H9 (cell line): ENCODE measurements at regions not wholly inside any gene's neighbourhood (a gene's known extent, or its start where the extent isn't known, plus 50 kb on each side); places are given as distances from the start of the nearest gene placed in this dataset.

Source experiments
- DNase-seq: peaks from one replicate; pipeline ENCODE4 v3.0.0-alpha.2; 2017
- H2AFZ ChIP-seq: one replicate; pipeline ENCODE4 v1.6.1; 2013; ENCODE audit warnings: mild to moderate bottlenecking, low read length, control low read depth, moderate library complexity
- H2AK5ac ChIP-seq: 2 replicates; pipeline ENCODE4 v1.6.1; 2013; ENCODE audit warnings: low read length, control low read depth, mixed read lengths; ENCODE audit not compliant: insufficient read length
- H2BK120ac ChIP-seq: one replicate; pipeline ENCODE4 v1.6.1; 2013; ENCODE audit warnings: low read depth, mild to moderate bottlenecking, low read length, control low read depth, inconsistent platforms; ENCODE audit not compliant: poor library complexity, severe bottlenecking
- H2BK12ac ChIP-seq: 2 replicates; pipeline ENCODE4 v1.6.1; 2013; ENCODE audit warnings: low read length, control low read depth, mixed read lengths, low read depth; ENCODE audit not compliant: insufficient read length
- H2BK15ac ChIP-seq: 2 replicates; pipeline ENCODE4 v1.6.1; 2013; ENCODE audit warnings: low read depth, low read length, control low read depth
- H2BK20ac ChIP-seq: one replicate; pipeline ENCODE4 v1.6.1; 2013; ENCODE audit warnings: low read depth, mild to moderate bottlenecking, low read length, control low read depth, inconsistent platforms; ENCODE audit not compliant: poor library complexity, severe bottlenecking
- H2BK5ac ChIP-seq: 2 replicates; pipeline ENCODE4 v1.6.1; 2013; ENCODE audit warnings: low read length, control low read depth, mixed read lengths; ENCODE audit not compliant: insufficient read length
- H3K14ac ChIP-seq: 2 replicates; pipeline ENCODE4 v1.6.1; 2013; ENCODE audit warnings: low read length, control low read depth; ENCODE audit not compliant: insufficient read depth
- H3K18ac ChIP-seq: 2 replicates; pipeline ENCODE4 v1.6.1; 2013; ENCODE audit warnings: low read depth, mild to moderate bottlenecking, mixed read lengths, low read length, control low read depth; ENCODE audit not compliant: insufficient read length
- H3K23ac ChIP-seq: 2 replicates; pipeline ENCODE4 v1.6.1; 2013; ENCODE audit warnings: low read length, control low read depth, mixed read lengths, low read depth; ENCODE audit not compliant: insufficient read length
- H3K23me2 ChIP-seq: 2 replicates; pipeline ENCODE4 v1.6.1; 2013; ENCODE audit warnings: low read depth, mild to moderate bottlenecking, mixed read lengths, low read length, control low read depth; ENCODE audit not compliant: insufficient read length, poor library complexity, severe bottlenecking
- H3K27ac ChIP-seq: 2 replicates; pipeline ENCODE4 v1.5.1; 2013; ENCODE audit warnings: low read length, control low read depth, mixed read lengths, low read depth; ENCODE audit not compliant: insufficient read length
- H3K27me3 ChIP-seq: 2 replicates; pipeline ENCODE4 v1.6.1; 2013; ENCODE audit warnings: low read length, control low read depth, inconsistent platforms; ENCODE audit not compliant: insufficient read depth
- H3K4ac ChIP-seq: 2 replicates; pipeline ENCODE4 v1.6.1; 2013; ENCODE audit warnings: low read depth, mild to moderate bottlenecking, control low read depth, inconsistent platforms, low read length, moderate library complexity
- H3K4me1 ChIP-seq: 2 replicates; pipeline ENCODE4 v1.6.1; 2013; ENCODE audit warnings: low read length, control low read depth, inconsistent platforms; ENCODE audit not compliant: insufficient read depth
- H3K4me2 ChIP-seq: 2 replicates; pipeline ENCODE4 v1.6.1; 2013; ENCODE audit warnings: low read length, control low read depth, mixed read lengths; ENCODE audit not compliant: insufficient read length, insufficient read depth
- H3K56ac ChIP-seq: 2 replicates; pipeline ENCODE4 v1.6.1; 2013; ENCODE audit warnings: low read depth, mild to moderate bottlenecking, mixed read lengths, low read length, control low read depth; ENCODE audit not compliant: insufficient read length
- H3K79me1 ChIP-seq: 2 replicates; pipeline ENCODE4 v1.6.1; 2013; ENCODE audit warnings: low read depth, mild to moderate bottlenecking, moderate library complexity, low read length, control low read depth, inconsistent platforms; ENCODE audit not compliant: insufficient read depth, poor library complexity, severe bottlenecking
- H3K79me2 ChIP-seq: 2 replicates; pipeline ENCODE4 v1.6.1; 2013; ENCODE audit warnings: low read length, control low read depth, inconsistent platforms; ENCODE audit not compliant: insufficient read depth
- H3K9ac ChIP-seq: 2 replicates; pipeline ENCODE4 v1.6.1; 2013; ENCODE audit warnings: low read length, control low read depth, mixed read lengths; ENCODE audit not compliant: insufficient read length; ENCODE audit errors: extremely low read depth
- H3K9me3 ChIP-seq: one replicate; pipeline ENCODE4 v1.6.1; 2013; ENCODE audit warnings: low read depth, low read length, inconsistent platforms; ENCODE audit not compliant: control insufficient read depth
- H3T11ph ChIP-seq: one replicate; pipeline ENCODE4 v1.6.1; 2013; ENCODE audit warnings: mild to moderate bottlenecking, low read length, control low read depth, inconsistent platforms
- H4K20me1 ChIP-seq: one replicate; pipeline ENCODE4 v1.6.1; 2013; ENCODE audit not compliant: control insufficient read depth, insufficient read length, insufficient read depth
- H4K5ac ChIP-seq: 2 replicates; pipeline ENCODE4 v1.6.1; 2013; ENCODE audit warnings: low read depth, mild to moderate bottlenecking, mixed read lengths, low read length, control low read depth; ENCODE audit not compliant: insufficient read length
- H4K8ac ChIP-seq: replicated peaks from 2 replicates; pipeline ENCODE4 v1.6.1; 2013; ENCODE audit warnings: low read length, control low read depth, mixed read lengths, low read depth; ENCODE audit not compliant: insufficient read length
- H4K91ac ChIP-seq: 2 replicates; pipeline ENCODE4 v1.6.1; 2013; ENCODE audit warnings: low read depth, mild to moderate bottlenecking, moderate library complexity, mixed read lengths, low read length, control low read depth; ENCODE audit not compliant: insufficient read length
- H3K27ac Mint-ChIP-seq, 3 experiments: 2 replicates in 2 of 3; 3 replicates in 1 of 3; pipeline ENCODE4 v1.8.0; 2020 to 2021; ENCODE audit warnings: mixed read lengths in 3 of 3, mild to moderate bottlenecking in 1 of 3, moderate library complexity in 1 of 3
- H3K27me3 Mint-ChIP-seq: 2 replicates; pipeline ENCODE4 v1.8.0; 2021; ENCODE audit warnings: low read depth, mild to moderate bottlenecking, moderate library complexity, mixed read lengths
- H3K36me3 Mint-ChIP-seq, 3 experiments: 2 replicates in 2 of 3; 3 replicates in 1 of 3; pipeline ENCODE4 v1.8.0; 2020 to 2021; ENCODE audit warnings: low read depth in 3 of 3, mixed read lengths in 3 of 3; ENCODE audit not compliant: insufficient read depth in 1 of 3
- H3K4me1 Mint-ChIP-seq, 2 experiments: 2 replicates each; pipeline ENCODE4 v1.8.0; 2020; ENCODE audit warnings: mixed read lengths in 2 of 2
- H3K4me3 Mint-ChIP-seq, 2 experiments: 2 replicates in 1 of 2; 3 replicates in 1 of 2; pipeline ENCODE4 v1.8.0; 2020 to 2021; ENCODE audit warnings: mild to moderate bottlenecking in 2 of 2, mixed read lengths in 2 of 2, moderate library complexity in 1 of 2
- H3K9me3 Mint-ChIP-seq, 2 experiments: 2 replicates in 1 of 2; 3 replicates in 1 of 2; pipeline ENCODE4 v1.8.0; 2020; ENCODE audit warnings: mild to moderate bottlenecking in 2 of 2, mixed read lengths in 2 of 2, moderate library complexity in 1 of 2
- WGBS: extraction: QIAGEN DNeasy Blood & Tissue Kit; methylation state at CpG from one replicate; pipeline ENCODE4 v1.1.7; 2013; ENCODE audit warnings: missing lambda C conversion rate, low lambda C conversion rate, mixed read lengths; ENCODE audit not compliant: insufficient read length; ENCODE audit errors: extremely low coverage; 5-methylcytosine and 5-hydroxymethylcytosine counted together
- TF ChIP-seq, protein P1 (sequence below): fragments of 200-600 bp; sonication (generic); conservative IDR thresholded peaks from 3 replicates; pipeline ENCODE4 v1.8.0; 2021; ENCODE audit warnings: antibody characterized with exemption, mild to moderate bottlenecking

DNA sequence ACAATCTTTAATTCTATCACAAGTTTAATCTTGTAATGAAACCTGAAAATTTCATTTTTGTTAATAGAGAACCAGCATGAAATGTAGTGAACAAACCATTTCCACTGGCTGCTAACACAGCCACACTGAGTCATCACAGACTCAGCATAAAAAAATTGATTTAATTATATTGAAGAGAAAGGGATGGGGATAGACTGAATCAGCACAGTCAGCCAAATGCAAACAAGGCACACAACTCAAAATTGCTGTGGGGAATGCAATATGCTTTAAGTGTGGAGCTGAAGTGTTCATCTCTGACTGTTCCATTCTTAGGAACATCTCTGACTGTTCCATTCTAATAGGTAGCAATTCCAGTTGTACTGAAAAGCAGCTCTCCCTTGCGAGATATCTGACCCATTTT is 299.8 kb downstream of the MRPL39 start:
- no peak overlapping the region for H4K91ac ChIP-seq
- no peak overlapping the region for H3T11ph ChIP-seq
- no peak overlapping the region for H3K14ac ChIP-seq
- H4K5ac ChIP-seq = no peak overlapping the region
- no peaks in the 10 kb centered on the region for H3K23me2 ChIP-seq
- H3K27me3 ChIP-seq = no peaks in the 10 kb centered on the region
- H3K9me3 ChIP-seq = no peaks in the 10 kb centered on the region
- no peak overlapping the region for H2BK120ac ChIP-seq
- H3K56ac ChIP-seq = no peak overlapping the region
- H2BK15ac ChIP-seq = no peak overlapping the region
- no peak overlapping the region for H3K27ac ChIP-seq
- no peak overlapping the region for H3K4me2 ChIP-seq
- H2AK5ac ChIP-seq = no peak overlapping the region
- H2BK20ac ChIP-seq = no peak overlapping the region
- H3K4ac ChIP-seq = no peak overlapping the region
- H4K8ac ChIP-seq = no peak overlapping the region
- no peak overlapping the region for H3K23ac ChIP-seq
- no peaks in the 10 kb centered on the region for H3K4me1 ChIP-seq
- Mint-ChIP-seq H3K27ac (no peak overlapping the region), H3K4me1 (no peaks in the 10 kb centered on the region), H3K36me3 (no peaks in the 10 kb centered on the region; a peak in 1 of 7 replicates), H3K9me3 (peaks cover 0 to 3% of the 10 kb centered on the region in 2 experiments; a peak in 1 of 5 replicates), H3K4me3 (no peak overlapping the region), H3K27me3 (no peaks in the 10 kb centered on the region)
- no peaks in the 10 kb centered on the region for H3K79me1 ChIP-seq
- H2BK12ac ChIP-seq = no peak overlapping the region
- no peak overlapping the region for H2BK5ac ChIP-seq
- H3K18ac ChIP-seq = no peak overlapping the region
- H3K79me2 ChIP-seq = no peaks in the 10 kb centered on the region
- no peak overlapping the region for H3K9ac ChIP-seq
- H2AFZ ChIP-seq = no peak overlapping the region
- TF ChIP-seq, protein P1, sequence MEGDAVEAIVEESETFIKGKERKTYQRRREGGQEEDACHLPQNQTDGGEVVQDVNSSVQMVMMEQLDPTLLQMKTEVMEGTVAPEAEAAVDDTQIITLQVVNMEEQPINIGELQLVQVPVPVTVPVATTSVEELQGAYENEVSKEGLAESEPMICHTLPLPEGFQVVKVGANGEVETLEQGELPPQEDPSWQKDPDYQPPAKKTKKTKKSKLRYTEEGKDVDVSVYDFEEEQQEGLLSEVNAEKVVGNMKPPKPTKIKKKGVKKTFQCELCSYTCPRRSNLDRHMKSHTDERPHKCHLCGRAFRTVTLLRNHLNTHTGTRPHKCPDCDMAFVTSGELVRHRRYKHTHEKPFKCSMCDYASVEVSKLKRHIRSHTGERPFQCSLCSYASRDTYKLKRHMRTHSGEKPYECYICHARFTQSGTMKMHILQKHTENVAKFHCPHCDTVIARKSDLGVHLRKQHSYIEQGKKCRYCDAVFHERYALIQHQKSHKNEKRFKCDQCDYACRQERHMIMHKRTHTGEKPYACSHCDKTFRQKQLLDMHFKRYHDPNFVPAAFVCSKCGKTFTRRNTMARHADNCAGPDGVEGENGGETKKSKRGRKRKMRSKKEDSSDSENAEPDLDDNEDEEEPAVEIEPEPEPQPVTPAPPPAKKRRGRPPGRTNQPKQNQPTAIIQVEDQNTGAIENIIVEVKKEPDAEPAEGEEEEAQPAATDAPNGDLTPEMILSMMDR = no peak
- no peak for DNase-seq
- H4K20me1 ChIP-seq = no peaks in the 10 kb centered on the region
- no CpG with 5 or more reads among the region's 1 CpG for WGBS
